ENCODE measurements at regions not wholly inside any gene's neighbourhood (a gene's known extent, or its start where the extent isn't known, plus 50 kb on each side); places are given as distances from the start of the nearest gene placed in this dataset.
"Not testable (repeated sequence)": the region's sequence is repeated elsewhere in the genome, so short reads cannot be mapped to it uniquely, and the experiment has no call there.

GRCh38 chr6:139472351-139473015, 98.0 kb upstream of the CITED2 start:
- in situ Hi-C loops (cut with HindIII; ENCODE audit: low pct_unique_long_range_greater_than_20kb, low sequenced_read_pairs) = no loop called here
- DNase-seq (ENCODE audit: low read depth in 1 of 2, low spot score in 1 of 2) = no peak
- no peak for TF ChIP-seq JUND (IDR thresholded peaks at IDR 0.05; ENCODE audit: low read depth)

- no peak for TF ChIP-seq JUND (IDR thresholded peaks at IDR 0.05; ENCODE audit: low read depth)
Measured at GRCh38 chr6:139470997-139471396, 96.5 kb upstream of the CITED2 start.

GRCh38 chr6:139468178-139468819, 93.9 kb upstream of the CITED2 start:
- no peak for TF ChIP-seq JUND (IDR thresholded peaks at IDR 0.05; ENCODE audit: low read depth)
- in situ Hi-C loops (cut with HindIII; ENCODE audit: low pct_unique_long_range_greater_than_20kb, low sequenced_read_pairs) = no loop called here
- no peak for DNase-seq (ENCODE audit: low read depth in 1 of 2, low spot score in 1 of 2)

More at GRCh38 chr6:139470997-139471396, 96.5 kb upstream of the CITED2 start:
- in situ Hi-C loops (cut with HindIII; ENCODE audit: low pct_unique_long_range_greater_than_20kb, low sequenced_read_pairs) = no loop called here
- no peak for DNase-seq (ENCODE audit: low read depth in 1 of 2, low spot score in 1 of 2)

- no peak for DNase-seq (ENCODE audit: low read depth in 1 of 2, low spot score in 1 of 2)
- in situ Hi-C loops (cut with HindIII; ENCODE audit: low pct_unique_long_range_greater_than_20kb, low sequenced_read_pairs) = no loop called here
- TF ChIP-seq JUND (IDR thresholded peaks at IDR 0.05; ENCODE audit: low read depth) = no peak
Measured at GRCh38 chr6:139457476-139457875, 83.0 kb upstream of the CITED2 start.

GRCh38 chr6:139452148-139452876, 77.9 kb upstream of the CITED2 start:
- DNase-seq (ENCODE audit: low read depth in 1 of 2, low spot score in 1 of 2) = no peak
- in situ Hi-C loops (cut with HindIII; ENCODE audit: low pct_unique_long_range_greater_than_20kb, low sequenced_read_pairs) = no loop called here
- TF ChIP-seq JUND (IDR thresholded peaks at IDR 0.05; ENCODE audit: low read depth) = no peak

GRCh38 chr6:139449611-139450000, 75.2 kb upstream of the CITED2 start:
- in situ Hi-C loops (cut with HindIII; ENCODE audit: low pct_unique_long_range_greater_than_20kb, low sequenced_read_pairs) = no loop called here
- DNase-seq (ENCODE audit: low read depth in 1 of 2, low spot score in 1 of 2) = no peak
- TF ChIP-seq JUND (IDR thresholded peaks at IDR 0.05; ENCODE audit: low read depth) = no peak

GRCh38 chr6:139448998-139449610, 74.7 kb upstream of the CITED2 start:
- TF ChIP-seq JUND (IDR thresholded peaks at IDR 0.05; ENCODE audit: low read depth) = no peak
- DNase-seq (ENCODE audit: low read depth in 1 of 2, low spot score in 1 of 2) = no peak
- in situ Hi-C loops (cut with HindIII; ENCODE audit: low pct_unique_long_range_greater_than_20kb, low sequenced_read_pairs) = no loop called here

GRCh38 chr6:139448051-139448649, 73.7 kb upstream of the CITED2 start:
- no peak for DNase-seq (ENCODE audit: low read depth in 1 of 2, low spot score in 1 of 2)
- in situ Hi-C loops (cut with HindIII; ENCODE audit: low pct_unique_long_range_greater_than_20kb, low sequenced_read_pairs) = no loop called here
- no peak for TF ChIP-seq JUND (IDR thresholded peaks at IDR 0.05; ENCODE audit: low read depth)

- in situ Hi-C loops (cut with HindIII; ENCODE audit: low pct_unique_long_range_greater_than_20kb, low sequenced_read_pairs) = no loop called here
- DNase-seq (ENCODE audit: low read depth in 1 of 2, low spot score in 1 of 2) = no peak
- no peak for TF ChIP-seq JUND (IDR thresholded peaks at IDR 0.05; ENCODE audit: low read depth)
Measured at GRCh38 chr6:139447656-139447975, 73.2 kb upstream of the CITED2 start.

- no peak for DNase-seq (ENCODE audit: low read depth in 1 of 2, low spot score in 1 of 2)
- TF ChIP-seq JUND (IDR thresholded peaks at IDR 0.05; ENCODE audit: low read depth) = no peak
- in situ Hi-C loops (cut with HindIII; ENCODE audit: low pct_unique_long_range_greater_than_20kb, low sequenced_read_pairs) = no loop called here
Measured at GRCh38 chr6:139446768-139447655, 72.6 kb upstream of the CITED2 start.

GRCh38 chr6:139446138-139446715, 71.8 kb upstream of the CITED2 start:
- no peak for DNase-seq (ENCODE audit: low read depth in 1 of 2, low spot score in 1 of 2)

GRCh38 chr6:139444273-139444787, 69.9 kb upstream of the CITED2 start:
- DNase-seq (ENCODE audit: low read depth in 1 of 2, low spot score in 1 of 2); in situ Hi-C loops (cut with HindIII; ENCODE audit: low pct_unique_long_range_greater_than_20kb, low sequenced_read_pairs): not testable (repeated sequence)

More at GRCh38 chr6:139446138-139446715, 71.8 kb upstream of the CITED2 start:
- no peak for TF ChIP-seq JUND (IDR thresholded peaks at IDR 0.05; ENCODE audit: low read depth)
- in situ Hi-C loops (cut with HindIII; ENCODE audit: low pct_unique_long_range_greater_than_20kb, low sequenced_read_pairs) = no loop called here

Data from T47D (cell line).